Mononuclear cell (primary cell): ENCODE measurements at regions not wholly inside any gene's neighbourhood (a gene's known extent, or its start where the extent isn't known, plus 50 kb on each side); places are given as distances from the start of the nearest gene placed in this dataset.

Source experiments
- H3K27me3 ChIP-seq: 2 replicates; pipeline ENCODE4 v1.6.0; 2011; ENCODE audit warnings: low read length, control low read depth; ENCODE audit not compliant: insufficient read depth
- H3K4me1 ChIP-seq: 2 replicates; pipeline ENCODE4 v1.5.1; 2011; ENCODE audit warnings: mild to moderate bottlenecking, low read length, control low read depth; ENCODE audit not compliant: insufficient read depth
- H3K4me3 ChIP-seq: 2 replicates; pipeline ENCODE4 v1.5.1; 2011; ENCODE audit warnings: mild to moderate bottlenecking, low read length, moderate library complexity
- H3K9me3 ChIP-seq: 2 replicates; pipeline ENCODE4 v1.5.1; 2011; ENCODE audit warnings: low read depth, mild to moderate bottlenecking, control low read depth, low read length

DNA sequence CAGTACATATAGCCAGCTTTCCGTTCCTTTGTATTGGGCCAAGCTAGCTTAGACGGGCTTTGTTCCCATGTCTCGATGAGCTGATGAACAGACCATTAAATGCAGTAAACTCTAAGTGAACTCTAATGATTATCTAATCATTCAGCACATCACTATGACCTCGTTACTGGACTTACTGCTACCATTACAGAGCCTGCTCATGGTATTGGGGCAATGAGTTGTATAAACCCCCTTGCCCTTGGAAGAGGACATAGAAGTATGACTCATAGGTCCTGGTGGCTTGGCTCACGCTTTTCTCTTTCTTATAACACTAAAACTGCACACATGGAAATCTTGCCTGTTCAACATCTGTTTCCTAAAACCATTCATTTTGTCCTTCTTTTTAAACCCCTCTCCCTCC, 93.6 kb upstream of the DYNLRB2 start:
- no peak overlapping the region for H3K4me3 ChIP-seq
- no peaks in the 10 kb centered on the region for H3K9me3 ChIP-seq
- H3K4me1 ChIP-seq, result no peaks in the 10 kb centered on the region
- no peaks in the 10 kb centered on the region for H3K27me3 ChIP-seq

DNA sequence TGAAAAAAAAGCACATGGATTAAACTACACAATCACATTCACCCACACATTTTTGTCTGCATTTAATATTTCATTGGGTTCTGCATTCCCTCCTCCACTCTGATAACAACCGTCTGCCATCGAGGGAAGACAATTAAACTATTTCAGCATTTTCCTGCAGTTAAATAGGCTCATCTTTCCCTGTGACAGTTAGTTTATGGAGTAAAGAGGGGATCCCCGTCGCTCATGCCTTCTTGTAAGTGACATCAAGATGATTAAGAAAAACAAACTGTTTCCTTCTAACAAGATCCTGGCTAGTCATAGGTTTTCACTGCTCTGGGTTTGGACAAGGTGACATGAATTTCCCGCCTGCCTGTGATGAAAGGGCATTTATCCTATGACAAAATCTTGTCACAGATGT, 98.0 kb upstream of the DYNLRB2 start:
- H3K9me3 ChIP-seq, result no peaks in the 10 kb centered on the region
- no peaks in the 10 kb centered on the region for H3K27me3 ChIP-seq
- no peak overlapping the region for H3K4me3 ChIP-seq
- no peaks in the 10 kb centered on the region for H3K4me1 ChIP-seq

DNA sequence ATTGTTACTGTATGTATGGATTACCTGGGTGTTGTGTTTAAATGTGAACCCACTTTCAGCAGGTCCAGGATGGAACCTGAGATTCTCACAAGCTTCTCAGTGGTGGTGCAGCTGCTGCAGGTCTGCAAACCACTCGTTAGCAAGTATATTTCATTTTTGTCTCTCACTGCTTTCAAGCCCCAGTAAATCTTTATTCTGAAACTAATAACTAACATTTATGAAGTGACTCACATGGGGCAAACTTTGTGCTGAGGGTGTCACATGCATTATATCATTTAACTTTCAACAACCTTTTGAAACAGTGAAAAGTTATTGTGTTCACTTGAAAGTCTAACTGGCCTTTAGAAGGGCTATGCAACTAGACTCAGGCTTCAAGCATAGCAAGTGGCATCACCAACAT, 98.9 kb upstream of the DYNLRB2 start:
- Histone ChIP-seq H3K9me3 (no peaks in the 10 kb centered on the region), H3K4me1 (no peaks in the 10 kb centered on the region), H3K27me3 (no peaks in the 10 kb centered on the region), H3K4me3 (no peak overlapping the region)

DNA sequence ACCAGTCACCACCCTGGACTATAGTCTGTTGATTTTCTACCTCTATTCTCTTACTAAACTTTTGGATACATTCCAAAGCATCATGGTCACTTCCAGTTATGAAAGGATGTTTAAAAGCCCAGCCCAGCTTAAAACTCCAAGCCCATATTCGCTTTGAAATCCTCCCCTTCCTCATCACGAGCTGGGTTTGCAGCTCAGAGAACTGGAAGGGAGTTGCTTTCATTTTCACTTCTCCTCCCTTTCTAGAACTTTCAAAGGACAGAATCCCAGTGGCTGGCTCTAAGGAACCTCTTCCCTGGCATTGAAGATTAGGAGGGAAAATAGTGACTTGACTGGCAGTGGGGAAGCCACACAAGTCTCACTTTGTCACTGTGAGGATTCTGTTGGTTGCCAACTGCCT, 100.1 kb upstream of the DYNLRB2 start:
- H3K4me3 ChIP-seq, result no peak overlapping the region
- H3K27me3 ChIP-seq, result no peaks in the 10 kb centered on the region
- no peaks in the 10 kb centered on the region for H3K4me1 ChIP-seq
- no peaks in the 10 kb centered on the region for H3K9me3 ChIP-seq

DNA sequence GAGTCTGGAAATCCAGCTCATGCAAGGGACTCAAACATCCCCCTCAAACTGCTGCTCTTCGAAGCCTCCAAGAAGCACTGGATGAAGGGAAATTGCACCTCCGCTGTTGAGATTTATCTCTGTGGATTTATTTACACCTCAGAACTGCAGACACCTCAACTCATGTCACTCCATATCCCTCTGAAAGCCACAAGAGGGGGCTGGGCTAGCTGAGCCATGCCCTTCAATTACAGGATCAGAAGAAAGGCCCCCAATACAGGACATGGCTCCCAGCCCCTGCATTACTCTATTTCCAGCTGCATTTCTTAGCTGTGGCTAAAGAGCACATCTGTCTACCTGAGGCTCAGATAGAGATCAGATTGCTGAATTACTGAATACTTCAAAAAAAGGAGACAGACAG, 103.1 kb upstream of the DYNLRB2 start:
- Histone ChIP-seq H3K4me1 (no peaks in the 10 kb centered on the region), H3K9me3 (no peaks in the 10 kb centered on the region), H3K4me3 (no peak overlapping the region), H3K27me3 (no peaks in the 10 kb centered on the region)

DNA sequence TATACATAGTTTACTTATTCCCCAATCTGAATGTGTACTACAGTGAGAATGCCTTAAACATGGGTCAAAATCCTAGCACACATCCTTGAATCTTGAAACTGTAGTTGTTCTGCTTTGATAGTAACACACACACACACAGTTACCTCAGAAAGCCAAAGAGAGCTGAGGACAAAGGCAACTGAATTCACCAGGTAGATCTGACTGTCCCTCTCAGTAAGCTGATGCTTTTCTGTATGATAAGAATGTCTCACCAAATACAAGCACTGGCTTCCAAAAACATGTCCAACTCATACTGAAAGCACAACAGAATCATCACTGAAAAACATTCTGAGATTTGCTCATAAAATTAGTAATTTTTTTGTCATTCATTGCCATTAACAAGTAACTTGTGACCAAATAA, 104.3 kb upstream of the DYNLRB2 start:
- Histone ChIP-seq H3K4me3 (no peak overlapping the region), H3K9me3 (no peaks in the 10 kb centered on the region), H3K4me1 (no peaks in the 10 kb centered on the region), H3K27me3 (no peaks in the 10 kb centered on the region)

DNA sequence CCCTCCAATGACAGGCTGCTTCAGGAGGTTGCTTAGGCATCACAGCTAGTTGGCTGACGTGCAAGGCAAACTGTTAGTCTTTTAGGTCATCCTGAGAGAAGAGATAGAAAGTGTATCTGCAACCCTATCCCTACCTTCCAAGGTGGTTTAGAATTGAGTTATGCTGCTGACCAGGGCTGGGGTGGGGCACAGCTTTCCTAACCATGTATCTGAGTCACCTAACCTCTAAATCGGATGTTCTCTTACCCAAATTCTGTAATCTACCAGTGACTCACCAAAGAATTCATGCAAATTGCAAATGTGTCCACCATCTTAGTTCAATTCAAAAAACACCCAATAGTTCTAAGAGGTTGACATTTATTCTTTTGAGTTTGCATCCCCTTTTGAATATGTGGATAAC, 107.2 kb upstream of the DYNLRB2 start:
- no peaks in the 10 kb centered on the region for H3K9me3 ChIP-seq
- H3K4me3 ChIP-seq, result no peak overlapping the region
- no peaks in the 10 kb centered on the region for H3K4me1 ChIP-seq
- H3K27me3 ChIP-seq, result no peaks in the 10 kb centered on the region

DNA sequence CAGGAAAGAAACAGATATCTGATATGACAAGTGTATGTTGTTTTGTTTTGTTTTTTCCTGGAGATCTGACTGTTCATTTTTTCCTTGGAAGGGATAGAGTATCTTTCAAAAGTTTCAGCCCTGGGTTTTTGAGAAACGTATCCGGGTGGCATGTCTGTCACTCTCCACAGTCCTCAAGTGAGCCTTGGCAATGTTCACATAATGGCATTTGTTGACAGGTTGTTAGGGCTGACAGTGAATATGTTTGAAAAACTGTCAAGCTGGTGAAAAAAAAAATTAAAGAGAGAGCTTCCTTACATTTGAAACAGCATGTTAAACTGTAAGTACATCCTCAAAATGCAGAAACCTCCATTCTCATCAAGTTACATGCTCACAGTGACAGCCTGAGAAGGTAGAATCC, 113.0 kb upstream of the DYNLRB2 start:
- no peaks in the 10 kb centered on the region for H3K4me1 ChIP-seq
- H3K9me3 ChIP-seq, result no peaks in the 10 kb centered on the region
- no peaks in the 10 kb centered on the region for H3K27me3 ChIP-seq
- H3K4me3 ChIP-seq, result no peak overlapping the region

DNA sequence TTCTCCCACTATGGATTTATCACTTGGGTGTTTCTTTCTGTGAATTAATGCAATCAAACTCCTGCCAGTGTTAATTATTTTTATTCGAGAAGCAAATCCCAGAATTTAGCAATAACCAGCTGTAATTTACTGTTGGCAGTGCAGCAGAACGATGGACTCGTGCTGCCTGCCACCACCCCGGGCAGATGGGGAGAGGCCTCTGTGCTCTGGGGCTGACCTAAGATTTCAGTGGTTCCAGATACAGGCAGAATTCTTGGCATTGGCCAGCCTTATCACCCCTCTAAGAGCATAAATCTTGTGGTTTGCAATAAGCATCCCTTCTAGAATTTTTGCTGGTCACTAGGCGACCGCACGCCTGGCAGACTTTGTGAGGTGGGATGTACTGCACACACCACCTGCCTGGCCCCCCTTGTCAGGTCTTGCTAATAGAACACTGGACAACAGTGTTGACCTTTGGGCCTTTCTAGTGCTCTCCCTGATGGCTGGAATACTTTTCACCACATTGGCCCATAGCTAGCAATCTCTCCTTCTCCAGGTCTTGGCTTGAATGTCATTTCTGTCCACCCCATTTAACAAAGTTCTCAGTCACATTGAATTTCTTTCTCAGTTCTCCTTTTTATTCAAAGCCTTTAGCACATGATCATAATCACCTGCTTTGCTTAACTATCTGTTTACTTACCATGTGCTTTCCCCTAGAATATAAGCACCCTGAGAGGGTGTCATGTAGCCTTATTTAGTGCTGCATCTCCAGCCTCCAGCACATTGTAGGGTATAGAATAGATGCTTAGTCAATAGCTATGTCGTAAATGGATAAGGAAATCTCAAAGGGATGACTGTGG, 122.1 kb upstream of the DYNLRB2 start:
- H3K4me1 ChIP-seq, result no peaks in the 10 kb centered on the region
- H3K4me3 ChIP-seq, result no peak overlapping the region
- no peaks in the 10 kb centered on the region for H3K9me3 ChIP-seq
- H3K27me3 ChIP-seq, result no peaks in the 10 kb centered on the region

DNA sequence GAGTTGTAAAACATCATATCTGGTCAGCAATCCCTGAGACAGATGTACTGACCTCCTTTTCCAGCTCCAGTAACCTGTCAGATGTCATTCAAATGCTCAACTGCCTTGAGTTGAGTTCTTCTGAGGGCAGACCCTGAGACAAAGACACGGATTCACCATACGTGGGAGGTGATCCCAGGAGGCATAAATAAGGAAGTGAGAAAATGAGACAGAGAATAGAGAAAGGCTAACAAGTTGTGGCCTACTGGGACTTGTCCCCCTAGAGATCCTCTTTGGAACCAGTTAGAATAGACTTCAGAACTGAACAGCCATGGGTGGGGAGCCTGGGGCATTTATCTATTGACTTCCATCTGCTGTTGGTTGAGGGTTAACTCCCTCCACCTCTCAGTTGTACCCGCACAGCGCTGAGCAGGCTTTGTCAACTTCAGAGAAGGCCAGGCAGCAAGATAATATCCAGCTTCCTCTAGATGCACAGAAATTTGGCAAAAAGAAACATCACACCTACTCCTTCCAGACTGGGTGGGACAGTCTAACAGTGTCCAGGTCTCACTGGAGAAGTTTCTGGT, 123.0 kb upstream of the DYNLRB2 start:
- Histone ChIP-seq H3K4me3 (no peak overlapping the region), H3K4me1 (no peaks in the 10 kb centered on the region), H3K9me3 (no peaks in the 10 kb centered on the region), H3K27me3 (no peaks in the 10 kb centered on the region)

DNA sequence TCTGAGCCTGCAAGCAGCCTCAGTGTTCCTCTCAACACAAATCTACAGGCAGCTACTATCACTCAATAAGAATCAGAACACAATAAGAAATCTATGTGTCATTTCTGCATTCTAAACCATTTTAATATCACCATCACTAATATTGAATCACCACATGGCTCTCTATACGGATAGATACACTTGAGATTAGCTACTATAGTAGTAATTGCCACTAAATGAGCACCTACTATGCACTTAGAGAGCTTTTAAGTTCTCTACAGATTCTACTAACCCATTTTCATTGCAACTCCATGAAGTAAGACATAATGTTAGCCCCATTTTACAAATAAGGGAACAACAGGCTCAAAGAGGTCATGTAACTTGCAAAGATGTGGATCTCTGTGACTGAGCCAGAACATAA, 132.8 kb upstream of the DYNLRB2 start:
- Histone ChIP-seq H3K4me3 (no peak overlapping the region), H3K9me3 (no peaks in the 10 kb centered on the region), H3K4me1 (no peaks in the 10 kb centered on the region), H3K27me3 (peaks cover 4% of the 10 kb centered on the region)

DNA sequence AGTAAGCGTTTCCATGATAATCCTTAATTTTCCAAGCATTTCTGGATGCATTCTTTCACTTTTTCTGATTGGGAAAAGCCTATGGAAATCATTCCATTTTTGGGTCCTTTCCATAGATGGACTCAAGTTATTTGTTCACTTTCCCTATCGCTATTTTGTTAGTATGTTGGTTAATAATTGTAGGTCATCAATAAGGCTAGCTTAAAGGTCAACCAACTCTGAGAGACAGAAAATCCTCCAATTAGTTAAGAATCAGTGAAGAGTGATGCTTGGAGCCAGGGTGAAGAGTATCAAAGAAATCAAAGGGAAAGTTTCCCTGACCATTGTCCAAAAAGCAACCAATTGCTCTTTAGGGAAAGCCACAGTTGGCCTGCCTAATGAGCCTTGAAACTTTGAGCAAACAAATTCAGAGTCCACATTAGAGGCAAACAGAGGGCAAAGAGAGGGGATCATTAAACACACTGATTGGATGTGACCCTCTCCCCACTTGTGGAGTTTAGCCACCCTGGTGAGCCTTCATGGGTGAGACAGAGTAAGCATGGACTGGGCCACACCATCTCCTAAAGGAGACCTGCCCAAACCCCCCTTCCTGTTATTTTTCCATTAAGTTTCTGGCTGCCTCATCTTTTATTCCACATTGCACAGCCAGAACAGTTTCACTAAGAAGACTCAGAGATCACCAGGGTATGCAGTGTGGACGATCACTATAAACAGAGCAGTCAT, 133.4 kb upstream of the DYNLRB2 start:
- H3K4me3 ChIP-seq, result no peak overlapping the region
- H3K9me3 ChIP-seq, result no peaks in the 10 kb centered on the region
- H3K4me1 ChIP-seq, result no peaks in the 10 kb centered on the region
- peaks cover 4% of the 10 kb centered on the region for H3K27me3 ChIP-seq

DNA sequence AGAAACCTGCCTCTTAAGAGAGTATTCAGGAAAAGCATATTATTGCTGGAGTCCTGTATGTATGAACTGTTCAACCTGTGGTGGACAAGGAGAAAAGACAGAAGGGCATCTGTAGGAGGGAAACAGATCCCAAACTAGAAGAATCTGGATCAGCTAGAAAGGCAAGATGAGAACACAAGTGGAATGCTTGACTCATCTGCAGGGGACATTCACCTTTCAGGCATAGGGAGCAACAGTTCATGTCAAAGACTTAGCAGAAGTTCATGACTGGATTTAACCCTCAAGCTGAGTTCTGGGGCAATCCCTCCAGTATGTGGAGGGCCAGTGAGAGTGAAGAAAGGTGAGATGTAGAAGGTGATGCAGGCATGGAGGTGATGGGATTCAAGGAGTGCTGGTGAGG, 135.9 kb upstream of the DYNLRB2 start:
- Histone ChIP-seq H3K27me3 (peaks cover 4% of the 10 kb centered on the region), H3K4me3 (no peak overlapping the region), H3K4me1 (no peaks in the 10 kb centered on the region), H3K9me3 (no peaks in the 10 kb centered on the region)

DNA sequence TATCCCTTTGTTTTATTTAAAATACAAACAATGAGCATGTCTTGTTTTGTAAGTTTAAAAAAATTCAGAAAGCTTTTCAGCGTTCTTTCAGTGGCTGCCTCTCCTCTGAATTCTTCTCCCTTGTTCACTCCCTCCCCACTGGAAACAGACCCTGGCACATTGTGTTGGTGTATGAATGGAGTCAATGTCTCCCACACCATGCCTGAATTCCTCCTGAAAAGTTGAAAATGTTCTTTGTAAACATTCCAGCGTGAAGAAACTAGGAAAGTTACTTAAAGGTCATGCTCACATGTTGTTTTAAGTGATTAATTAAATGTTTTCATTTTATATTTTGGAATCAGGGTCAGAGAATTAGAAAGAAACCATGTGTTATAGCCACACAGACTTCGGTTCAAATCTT, 136.9 kb upstream of the DYNLRB2 start:
- no peak overlapping the region for H3K4me3 ChIP-seq
- H3K9me3 ChIP-seq, result no peaks in the 10 kb centered on the region

DNA sequence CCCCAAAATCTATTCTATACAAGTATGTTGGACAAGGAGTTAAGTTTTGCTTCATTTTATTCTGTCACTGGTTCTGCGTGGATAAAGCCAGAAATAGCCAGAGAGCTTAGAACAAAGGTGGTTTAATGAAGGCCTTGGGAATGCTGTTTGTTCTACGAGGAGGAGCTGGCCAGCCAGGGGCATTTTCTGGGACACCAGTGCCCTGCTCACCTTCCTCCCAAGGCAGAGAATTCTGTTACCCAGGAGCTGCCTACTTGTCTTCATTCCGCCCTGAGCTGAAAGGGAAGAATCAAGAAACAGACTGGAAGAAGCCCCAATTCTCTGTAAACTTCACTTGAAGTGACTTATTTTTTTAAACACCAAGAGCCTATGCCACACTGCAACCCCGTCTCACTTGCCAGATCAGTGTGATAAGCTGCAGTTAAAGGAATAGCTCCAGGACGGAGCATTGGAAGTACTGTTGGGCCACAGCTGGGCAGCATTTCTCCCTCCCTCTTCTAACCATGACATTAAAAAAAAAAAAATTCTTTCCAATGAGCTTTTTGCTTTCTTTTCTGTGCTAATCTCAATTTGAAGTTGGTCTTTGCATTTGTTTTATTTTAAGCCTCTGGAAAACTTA, 149.8 kb upstream of the DYNLRB2 start:
- no peaks in the 10 kb centered on the region for H3K9me3 ChIP-seq
- H3K4me1 ChIP-seq, result no peaks in the 10 kb centered on the region
- no peak overlapping the region for H3K4me3 ChIP-seq
- no peaks in the 10 kb centered on the region for H3K27me3 ChIP-seq

More for the DNA sequence above, 136.9 kb upstream of the DYNLRB2 start:
- Histone ChIP-seq H3K4me1 (no peaks in the 10 kb centered on the region), H3K27me3 (peaks cover 4% of the 10 kb centered on the region)
